Middle frontal gyrus (tissue), 1 donor: ENCODE measurements at regions not wholly inside any gene's neighbourhood (a gene's known extent, or its start where the extent isn't known, plus 50 kb on each side); places are given as distances from the start of the nearest gene placed in this dataset.
A peak's percentile ranks its signal among the peaks of the same experiment; 100 is the strongest.

Experiments
- DNase-seq: peaks from one replicate; pipeline ENCODE4 v3.0.0-alpha.2; 2015; ENCODE audit warnings: low spot score; ENCODE audit errors: extremely low spot score

DNA sequence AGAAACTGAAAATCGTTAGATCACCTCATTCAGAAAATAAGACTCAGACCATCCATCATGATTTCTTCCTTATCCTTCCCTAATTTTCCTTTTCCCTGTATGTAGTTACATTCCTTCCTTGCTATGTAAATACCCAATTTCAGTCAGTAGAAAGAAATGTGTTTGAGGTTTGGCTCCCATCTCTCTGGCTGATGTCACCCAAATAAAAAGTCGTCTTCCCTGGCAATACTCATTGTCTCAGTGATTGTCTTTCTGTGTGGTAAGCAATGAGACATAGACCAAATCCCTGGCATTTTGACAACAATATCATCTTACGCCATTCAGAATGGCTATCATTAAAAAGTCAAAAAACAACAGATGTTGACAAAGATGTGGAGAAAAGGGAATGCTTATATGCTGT, 303.9 kb upstream of the EDIL3 start:
- no peak for DNase-seq

DNA sequence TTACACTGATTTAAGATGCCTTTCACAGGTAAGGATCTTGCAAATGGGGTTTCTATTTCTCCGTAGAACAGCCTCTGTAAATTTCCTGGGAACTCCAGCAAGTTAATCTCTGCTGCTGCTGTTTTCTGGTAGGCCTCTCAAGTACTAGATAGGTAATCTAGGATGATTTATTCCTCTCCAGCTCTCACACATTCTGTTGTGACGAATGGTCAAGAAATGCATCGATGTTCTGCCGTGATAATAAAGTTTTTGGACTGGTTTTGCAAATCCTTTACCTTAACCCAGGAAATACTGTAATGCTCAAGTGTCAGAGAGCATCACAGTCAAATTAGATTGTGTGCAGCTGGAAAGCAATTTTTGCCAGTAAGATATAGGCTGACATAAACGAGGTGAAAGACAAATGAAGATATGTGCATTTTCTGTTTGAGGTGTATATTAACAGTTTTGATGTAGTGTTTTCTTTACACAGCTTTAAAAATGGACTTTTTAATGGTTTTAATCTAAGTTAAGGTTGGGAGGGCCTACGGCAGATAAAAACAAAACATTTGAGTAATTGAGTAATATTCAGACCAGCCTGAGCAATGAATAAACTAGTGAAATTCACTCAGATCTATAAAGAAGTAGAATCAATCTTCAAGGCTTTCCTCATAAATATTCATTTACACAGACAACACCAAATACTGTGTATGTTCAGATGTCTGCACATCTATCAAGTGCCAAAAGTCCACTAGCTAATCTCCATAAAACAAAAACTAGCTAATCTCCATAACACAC, 300.6 kb upstream of the EDIL3 start:
- DNase-seq: no peak

DNA sequence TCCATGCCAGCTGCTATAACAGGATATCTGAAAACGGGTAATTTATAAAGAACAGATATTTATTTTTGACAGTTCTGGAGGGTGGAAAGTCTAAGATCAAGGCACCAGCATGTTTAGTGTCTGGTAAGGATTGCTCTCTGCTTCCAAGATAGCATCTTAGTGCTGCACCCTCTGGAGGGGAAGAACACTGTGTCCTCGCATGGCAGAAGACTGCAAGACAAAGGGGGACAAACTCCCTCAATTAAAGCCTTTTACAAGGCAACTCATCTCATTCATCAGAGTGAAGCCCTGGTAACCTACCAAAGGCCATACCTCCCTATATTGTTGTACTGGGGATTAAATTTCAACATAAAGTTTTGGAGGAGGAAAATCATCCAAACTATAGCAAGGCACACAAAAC, 298.9 kb upstream of the EDIL3 start:
- DNase-seq: no peak

DNA sequence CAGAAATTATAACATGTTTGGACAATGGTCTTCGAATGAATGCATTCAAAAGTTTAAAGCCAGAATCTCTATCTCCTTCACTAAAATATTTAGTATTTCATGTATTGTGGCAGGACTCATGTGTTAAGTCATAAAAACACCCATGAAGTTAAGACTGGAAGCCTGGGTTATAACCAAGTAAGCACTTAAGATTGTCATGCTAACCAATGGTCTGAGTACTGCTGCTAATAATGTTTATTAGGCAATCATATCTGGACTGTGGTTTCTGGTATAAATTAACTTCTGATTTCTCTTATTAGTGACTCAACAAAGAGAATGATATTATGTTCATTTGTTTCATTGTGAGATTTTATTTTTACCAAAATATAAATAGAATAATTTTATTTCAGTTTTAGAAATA, 297.9 kb upstream of the EDIL3 start:
- no peak for DNase-seq

DNA sequence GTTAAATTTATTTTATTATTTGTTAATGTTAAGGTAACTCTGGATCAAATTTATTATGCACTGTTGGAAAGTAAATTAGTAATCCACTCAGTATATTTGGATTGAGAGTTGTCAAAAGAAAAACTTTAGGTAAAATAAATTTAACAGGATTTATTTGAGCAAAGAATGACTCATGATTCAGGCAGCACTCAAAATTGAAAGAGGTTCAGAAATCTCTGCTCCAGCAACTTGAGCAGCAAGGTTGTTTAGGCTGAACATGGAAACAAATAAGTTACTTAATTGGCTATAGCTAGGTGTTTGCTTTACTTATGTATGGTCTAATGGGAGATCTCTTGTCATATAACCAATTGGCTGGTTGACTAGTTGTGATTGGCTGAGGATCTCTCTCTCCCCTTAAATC, 296.2 kb upstream of the EDIL3 start:
- DNase-seq: no peak

DNA sequence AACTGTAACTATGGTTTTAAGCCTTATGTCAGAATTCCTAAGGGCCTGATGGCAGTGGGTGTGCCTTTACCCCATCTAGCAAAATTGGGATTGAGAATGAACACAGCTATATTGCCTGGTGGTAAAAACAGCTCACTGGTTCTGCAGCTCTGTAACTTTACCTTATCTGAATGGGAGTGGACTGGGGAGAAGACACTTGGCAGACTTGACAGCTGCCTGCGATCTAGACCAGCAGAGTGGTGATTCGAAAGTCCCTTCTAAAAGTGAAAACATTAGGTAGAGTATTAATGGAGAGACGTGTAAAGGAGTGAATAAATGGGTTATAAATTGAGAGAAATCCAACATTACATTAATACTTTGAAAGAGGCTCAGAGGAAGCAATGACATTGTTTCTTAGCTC, 289.1 kb upstream of the EDIL3 start:
- DNase-seq: no peak

DNA sequence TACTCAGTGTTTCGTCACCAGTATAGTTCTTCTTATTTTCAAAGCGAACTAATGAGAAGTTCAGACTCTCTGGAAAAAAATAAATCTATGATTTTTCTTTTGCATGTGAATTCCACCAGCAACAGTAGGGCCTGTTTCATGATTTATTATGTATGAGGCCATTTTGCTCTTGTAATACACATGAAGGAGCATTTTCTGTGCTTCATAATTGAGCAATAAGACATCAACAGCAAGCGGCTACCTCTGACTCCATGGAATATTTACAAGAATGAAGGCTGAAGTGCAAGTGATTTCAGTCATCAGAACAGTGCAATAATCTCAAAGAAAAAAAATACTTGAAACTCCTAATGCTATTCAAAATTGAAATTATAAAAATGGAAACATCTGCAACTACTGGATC, 282.9 kb upstream of the EDIL3 start:
- no peak for DNase-seq

DNA sequence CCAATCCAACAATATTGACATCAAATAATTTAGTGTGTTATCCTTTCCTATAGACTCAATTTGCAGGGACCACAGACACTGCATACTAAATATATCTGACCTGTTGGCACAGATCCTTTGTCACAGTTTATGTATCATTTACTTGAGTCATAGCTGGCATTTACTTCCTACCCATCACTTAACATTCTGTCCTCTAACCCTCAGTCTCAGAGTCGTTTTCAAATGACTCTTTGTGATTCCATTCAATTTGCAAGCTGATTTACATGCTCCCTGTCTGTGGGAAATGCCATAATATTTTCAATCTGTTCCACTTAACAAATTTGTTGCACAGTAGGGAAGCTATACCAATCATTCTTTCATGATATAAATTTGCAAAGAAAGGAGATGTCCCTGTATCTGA, 265.7 kb upstream of the EDIL3 start:
- no peak for DNase-seq

DNA sequence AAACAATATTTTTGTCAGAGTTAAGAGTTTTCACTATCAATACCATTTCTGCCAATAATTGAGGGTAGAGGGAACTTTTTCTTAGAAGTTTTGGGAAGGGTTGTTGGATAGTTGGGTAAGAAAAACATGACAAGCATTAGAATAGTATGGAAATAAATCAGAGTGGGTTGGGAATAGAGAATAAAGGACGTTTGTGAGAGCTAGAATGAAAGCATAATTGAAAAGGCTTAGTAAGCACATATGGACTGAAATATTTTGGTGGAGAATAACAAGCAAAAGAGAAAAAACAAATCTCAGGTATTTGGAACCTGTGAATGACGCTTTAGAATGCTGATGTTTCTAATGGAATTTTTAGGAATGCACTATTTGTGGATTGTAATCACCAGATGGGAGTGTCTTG, 262.9 kb upstream of the EDIL3 start:
- no peak for DNase-seq

DNA sequence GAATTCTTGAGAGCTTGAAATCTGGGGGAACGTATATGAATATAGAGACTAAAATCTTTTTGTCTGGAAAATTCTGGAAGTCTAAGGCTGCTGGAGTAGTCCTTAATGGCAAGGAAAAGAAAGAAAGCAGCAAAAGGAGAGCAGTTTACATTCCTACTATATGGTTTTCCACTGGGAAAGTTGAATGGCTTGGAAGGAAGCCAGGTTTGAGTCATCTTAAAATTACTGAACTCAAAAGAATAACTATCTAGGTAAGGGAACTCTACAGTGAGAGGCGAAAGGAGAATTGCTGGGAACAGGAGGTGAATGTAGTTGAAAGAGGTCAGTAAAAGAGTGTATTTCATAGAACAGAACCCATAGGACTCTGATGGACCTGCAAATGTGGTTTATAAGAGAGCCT, 258.1 kb upstream of the EDIL3 start:
- DNase-seq: no peak

DNA sequence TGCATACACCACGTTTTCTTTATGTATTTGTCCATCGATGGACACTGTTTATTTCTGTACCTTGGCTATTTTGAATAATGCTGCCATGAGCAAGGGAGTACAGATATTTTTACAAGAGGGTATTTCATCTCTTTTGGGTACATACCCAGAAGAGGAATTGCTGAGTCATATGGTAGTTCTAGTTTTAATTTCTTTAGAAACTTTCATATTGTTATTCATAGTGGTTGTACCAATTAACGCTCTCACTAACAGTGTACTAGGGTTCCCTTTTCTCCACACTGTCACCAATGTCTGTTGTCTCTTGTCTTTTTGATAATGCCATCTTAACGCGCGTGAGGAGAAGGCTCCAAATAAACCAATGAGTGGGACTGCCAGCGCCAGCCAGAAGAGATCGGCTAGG, 257.6 kb upstream of the EDIL3 start:
- DNase-seq: no peak

DNA sequence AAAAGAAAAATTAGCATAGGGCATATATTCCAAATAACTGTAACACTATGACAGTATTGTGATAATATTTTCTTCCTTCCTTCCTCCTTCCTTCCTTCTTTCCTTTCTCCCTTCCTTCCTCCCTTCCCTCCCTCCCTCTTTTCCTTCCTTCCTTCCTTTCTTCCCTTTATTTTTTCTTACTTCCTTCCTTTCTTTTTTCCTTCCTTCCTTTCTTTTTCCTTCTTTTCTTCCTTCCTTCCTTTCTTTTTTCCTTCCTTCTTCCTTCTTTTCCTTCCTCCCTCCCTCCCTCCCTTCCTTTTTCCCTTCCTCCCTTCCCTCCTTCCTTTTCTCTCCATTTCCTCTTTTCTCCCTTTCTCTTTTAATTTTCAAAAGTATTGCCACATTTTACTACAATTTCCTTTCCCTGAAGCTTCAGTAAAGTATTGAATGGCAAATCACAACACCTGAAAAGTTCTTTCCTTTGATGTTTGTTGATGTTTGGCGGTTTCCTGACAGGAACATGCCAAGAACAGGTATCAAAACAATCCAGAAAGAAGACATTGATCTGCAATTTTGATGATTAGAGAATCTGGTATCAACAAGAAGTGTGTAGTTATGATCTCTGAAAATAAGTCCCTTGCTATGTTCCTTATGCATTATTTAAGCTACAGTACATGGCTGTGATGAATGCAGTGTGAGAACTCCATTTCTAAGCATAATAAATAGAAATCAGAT, 253.1 kb upstream of the EDIL3 start:
- no peak for DNase-seq

DNA sequence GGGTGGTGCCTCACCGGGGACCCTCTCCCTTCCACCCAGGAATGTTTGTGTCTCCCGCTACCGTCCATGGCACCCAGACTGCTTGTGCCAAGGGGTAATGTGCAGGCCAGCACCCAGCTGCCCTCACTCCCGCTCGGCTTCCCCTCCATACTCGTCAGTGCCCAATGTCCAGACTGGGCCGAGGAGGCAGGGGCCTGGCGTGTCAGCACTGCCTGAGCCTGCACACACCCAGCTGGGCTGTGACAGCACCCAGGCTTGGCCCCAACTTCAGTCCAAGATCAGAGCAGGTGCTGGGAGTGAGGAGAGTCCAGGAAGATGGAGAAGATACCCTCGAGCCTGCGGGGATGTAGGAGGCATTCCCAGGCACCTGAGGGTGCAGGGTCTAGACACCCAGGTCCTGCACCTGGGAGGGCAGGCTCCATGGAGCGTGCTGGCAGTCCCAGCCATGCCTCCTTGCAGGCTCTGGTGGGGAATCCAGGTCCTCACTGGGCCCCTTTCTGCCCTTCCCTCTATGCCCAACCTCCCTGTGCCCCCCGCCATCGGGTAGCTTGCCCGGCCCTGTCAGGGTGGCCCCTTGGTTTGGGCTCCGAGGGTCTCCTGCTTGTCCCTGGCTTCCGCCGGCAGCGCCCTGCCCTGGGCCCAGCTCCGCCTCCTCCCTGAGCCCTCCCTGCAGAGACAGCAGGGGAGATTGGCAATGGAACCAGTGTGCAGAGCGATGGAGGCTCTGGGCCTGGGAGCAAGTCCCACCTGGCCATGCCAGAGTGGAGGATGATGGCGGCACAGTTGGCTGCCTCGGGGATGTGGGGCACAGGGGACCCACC, 250.8 kb upstream of the EDIL3 start:
- no peak for DNase-seq

DNA sequence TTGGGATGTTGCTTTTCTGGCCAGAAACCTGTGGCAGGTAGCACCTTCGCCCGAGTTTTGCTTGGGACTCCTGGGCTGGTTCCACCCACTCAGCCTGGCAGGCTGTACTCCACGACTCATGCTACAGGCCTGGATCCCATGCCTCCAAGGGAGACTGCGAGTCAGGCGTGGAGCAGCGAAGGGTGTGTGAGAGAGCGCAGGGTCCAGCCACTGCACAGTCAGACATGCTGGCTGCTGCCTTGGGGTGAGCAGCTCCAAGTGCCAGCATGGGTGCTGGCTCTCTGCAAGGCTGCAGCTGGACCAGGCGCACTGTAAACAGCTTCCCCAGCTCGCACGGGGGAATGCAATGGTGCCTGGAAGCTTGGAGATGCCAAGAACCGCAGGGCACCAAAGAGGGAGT, 249.6 kb upstream of the EDIL3 start:
- DNase-seq: no peak

DNA sequence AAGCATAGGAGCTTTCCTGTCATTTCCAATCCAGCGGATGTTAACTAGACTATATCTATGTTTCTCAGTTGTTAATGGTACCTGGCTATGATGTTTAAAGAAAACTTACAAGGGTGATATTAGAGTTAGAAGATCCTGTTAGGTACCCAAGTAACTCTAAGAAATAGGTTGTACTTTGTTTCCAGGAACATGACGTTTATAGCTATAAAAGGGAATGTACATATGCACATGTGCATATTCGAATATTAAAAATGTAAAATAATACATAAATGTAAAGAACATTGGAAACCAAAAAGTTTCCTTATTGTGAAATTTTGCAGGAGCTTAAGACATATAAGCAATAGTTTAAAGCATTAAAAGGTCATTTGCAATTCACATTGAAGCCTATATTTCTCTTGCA, 247.7 kb upstream of the EDIL3 start:
- no peak for DNase-seq

DNA sequence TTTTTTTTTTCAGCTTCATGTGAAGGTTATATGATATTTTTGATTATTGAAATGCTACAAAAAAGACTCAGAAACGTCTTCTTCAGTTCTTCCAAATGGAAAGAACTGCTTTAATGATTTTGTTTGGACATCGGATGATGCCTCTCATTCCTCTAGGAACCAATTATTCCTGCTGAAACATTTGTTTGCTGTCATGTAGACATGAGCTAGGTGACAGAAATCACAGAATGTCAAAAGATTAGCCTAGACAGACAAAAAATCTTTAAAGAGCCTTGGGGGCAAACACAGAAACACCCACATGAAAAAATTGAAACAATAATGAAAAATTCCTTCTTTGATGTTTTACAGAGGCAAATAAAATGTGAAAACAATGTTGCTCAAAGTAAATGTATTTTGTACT, 244.2 kb upstream of the EDIL3 start:
- no peak for DNase-seq

DNA sequence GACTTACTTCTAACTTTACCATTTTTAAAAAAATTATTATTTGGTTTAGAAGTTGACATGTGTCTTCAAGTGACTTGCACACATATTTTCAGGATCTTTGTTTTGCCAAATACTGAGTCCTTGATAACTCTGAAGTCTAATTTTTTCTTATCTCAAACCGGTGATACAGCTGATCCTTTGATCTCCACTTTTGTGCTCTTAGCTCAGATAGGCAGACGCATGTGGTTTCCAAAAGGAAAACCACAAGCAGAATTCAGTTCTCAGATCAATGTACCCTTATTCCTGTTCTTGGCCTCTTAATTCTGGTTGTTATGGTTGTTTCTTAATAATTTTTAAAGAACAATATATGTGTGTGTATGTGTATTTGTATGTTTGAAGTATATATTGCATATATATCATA, 238.3 kb upstream of the EDIL3 start:
- no peak for DNase-seq

DNA sequence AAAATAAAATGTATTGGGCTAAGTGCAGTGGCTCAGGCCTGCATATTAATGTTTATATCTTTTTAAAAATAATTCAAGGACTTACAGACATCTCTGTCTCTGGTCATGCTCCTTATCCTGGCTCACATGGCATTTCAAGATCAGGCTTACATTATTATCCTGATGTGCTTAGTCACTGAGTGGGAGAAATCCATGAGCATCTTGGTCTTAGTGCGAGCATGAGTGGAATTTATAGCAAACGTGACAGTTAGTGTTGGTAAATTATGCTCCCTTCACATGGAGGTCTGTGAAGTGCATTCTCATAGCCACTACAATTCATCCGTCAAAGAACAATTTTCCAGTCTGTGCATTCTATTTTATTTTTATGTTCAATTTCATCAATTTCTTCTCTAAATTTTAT, 237.8 kb upstream of the EDIL3 start:
- no peak for DNase-seq

DNA sequence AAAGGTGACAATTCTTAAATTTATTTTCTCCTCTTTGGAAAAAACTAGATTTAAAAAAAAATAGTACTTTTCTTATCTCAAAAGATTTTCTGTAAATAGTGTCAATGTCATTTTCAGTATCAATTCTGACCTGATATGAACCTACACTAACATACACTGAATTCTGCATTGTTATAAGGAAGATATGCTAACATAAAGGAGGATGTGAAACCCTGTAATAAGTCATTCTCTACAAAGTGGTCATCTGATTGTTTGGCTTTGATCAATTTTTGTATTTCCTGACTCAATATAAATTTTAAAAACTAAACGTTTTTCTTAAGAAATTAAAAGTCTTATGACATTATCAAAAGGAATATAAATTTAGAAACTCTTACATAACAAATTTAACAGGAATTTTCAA, 233.6 kb upstream of the EDIL3 start:
- no peak for DNase-seq

DNA sequence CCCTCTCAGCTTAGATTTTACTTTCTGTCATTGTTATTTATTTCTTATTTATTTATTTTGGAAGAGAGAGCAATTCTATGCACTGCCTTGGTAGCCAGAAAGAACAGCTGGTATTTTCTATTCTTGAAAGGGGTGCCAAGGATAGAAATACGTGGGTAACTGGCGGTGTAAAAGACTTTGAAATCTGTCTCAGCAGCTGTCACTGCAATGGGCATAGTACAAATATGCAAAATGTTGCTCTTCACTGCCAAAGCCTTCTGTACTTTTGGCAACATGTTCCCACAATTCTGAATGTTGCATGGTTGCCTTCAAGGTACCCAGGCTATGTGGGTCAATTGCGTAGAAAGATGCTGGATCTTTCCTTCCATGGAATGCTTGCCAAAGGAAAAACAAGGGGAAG, 230.2 kb upstream of the EDIL3 start:
- DNase-seq: peak; percentile 55

DNA sequence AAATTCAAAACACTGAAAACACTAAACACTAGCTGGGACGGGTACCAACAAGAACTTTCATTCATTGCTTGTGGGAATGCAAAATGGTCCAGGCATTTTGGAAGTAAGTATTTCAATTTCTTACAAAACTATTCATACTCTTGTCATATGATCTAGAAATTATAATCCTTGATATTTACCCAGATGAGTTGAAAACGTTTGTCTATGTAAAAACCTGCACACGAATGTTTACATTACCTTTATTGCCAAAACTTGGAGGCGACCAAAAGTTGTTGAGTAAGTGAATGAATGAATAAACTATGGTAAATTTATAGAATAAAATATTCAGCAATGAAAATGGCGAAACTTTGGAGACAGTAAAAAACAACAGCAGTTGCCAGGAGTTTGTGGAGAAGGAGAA, 222.1 kb upstream of the EDIL3 start:
- no peak for DNase-seq

DNA sequence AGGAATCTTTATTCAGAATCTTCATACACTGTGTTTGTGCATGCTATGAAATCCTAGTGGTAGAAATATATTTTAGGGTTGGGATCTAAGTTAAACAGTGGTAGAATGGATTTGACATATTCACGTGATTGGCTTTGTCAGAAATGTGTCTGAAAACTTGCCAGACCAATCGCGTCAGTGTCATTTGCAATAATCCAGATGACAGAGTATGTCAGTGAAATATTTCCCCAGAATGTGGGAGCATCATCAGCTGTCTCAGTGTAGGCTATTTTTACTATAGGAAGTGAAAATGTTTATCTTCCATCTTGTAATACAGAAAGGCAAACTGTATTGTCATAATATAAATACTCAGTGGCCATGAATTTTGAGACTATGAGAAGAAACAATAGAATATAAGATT, 220.6 kb upstream of the EDIL3 start:
- DNase-seq: no peak
